ENCODE measurements at regions not wholly inside any gene's neighbourhood (a gene's known extent, or its start where the extent isn't known, plus 50 kb on each side); places are given as distances from the start of the nearest gene placed in this dataset.

DNA sequence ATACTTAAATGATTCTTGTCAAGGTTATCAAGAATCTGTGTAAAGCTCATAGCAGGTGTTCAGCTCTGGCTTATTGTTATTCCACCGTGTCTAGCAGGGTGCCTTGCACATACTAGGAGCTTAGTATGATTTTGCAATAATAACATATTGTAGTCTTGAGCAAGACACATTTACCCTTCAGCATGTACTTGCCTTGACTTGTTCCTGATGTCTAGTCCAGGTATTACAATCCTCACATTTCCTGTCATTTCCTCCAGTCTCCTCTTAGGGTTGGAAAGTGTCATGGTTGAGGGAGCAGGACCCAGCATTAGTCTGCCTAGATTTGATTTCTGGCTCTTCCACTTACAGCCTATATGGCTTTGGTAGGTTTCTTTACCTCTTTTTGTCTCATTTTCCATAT lies 246.1 kb downstream of the RAD51AP2 start:
- POLR2A ChIA-PET: no interaction called here

DNA sequence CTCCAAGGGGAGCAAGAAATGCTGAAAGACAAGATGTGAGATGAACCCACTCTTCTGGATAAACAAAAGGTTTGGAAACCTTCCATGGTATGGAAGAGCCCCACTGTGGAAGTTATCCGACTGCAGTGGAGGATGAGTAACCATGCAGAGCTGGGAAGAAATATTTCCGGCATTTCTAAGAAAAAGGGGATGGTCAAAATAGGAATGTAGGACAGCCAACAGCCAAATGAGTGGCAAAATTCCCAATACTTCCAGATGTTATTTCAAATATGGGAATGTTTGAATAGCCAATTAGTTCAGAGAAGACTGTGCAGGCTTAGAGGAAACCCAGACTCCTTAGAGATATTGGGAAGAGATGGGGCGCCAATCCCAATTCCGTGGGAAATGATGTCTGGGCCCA lies 246.8 kb downstream of the RAD51AP2 start:
- ChIA-PET CTCF (no interaction called here), POLR2A (no interaction called here)
- ATAC-seq (no peak), DNase-seq (ENCODE audit: low read depth, low spot score) (no peak)
- Histone ChIP-seq H3K27me3 (ENCODE audit: control insufficient read depth, insufficient read depth, low read length) (no peaks in the 10 kb centered on the region), H3K9me3 (ENCODE audit: control insufficient read depth, insufficient read depth, low read depth, low read length) (no peaks in the 10 kb centered on the region), H3K36me3 (ENCODE audit: control insufficient read depth, insufficient read depth, low read length) (no peaks in the 10 kb centered on the region), H3K4me3 (ENCODE audit: low read depth in 2 of 2, low read length in 2 of 2) (no peak overlapping the region), H3K4me1 (ENCODE audit: control insufficient read depth, insufficient read depth, low read length) (no peaks in the 10 kb centered on the region), H3K27ac (ENCODE audit: low read length) (no peak overlapping the region)
- in situ Hi-C loops (cut with HindIII; ENCODE audit: low pct_unique_long_range_greater_than_20kb, low sequenced_read_pairs) (no loop called here), intact Hi-C loops (cut with micrococcal nuclease; ENCODE audit: unreplicated experiment) (no loop called here)
- TF ChIP-seq SIN3A (IDR thresholded peaks at IDR 0.05; ENCODE audit: borderline replicate concordance, insufficient read depth, low read depth, low read length): no peak
- no peak for TF ChIP-seq TCF7L2 (IDR thresholded peaks at IDR 0.05; ENCODE audit: low read depth, low read length)
- TF ChIP-seq, protein P1, sequence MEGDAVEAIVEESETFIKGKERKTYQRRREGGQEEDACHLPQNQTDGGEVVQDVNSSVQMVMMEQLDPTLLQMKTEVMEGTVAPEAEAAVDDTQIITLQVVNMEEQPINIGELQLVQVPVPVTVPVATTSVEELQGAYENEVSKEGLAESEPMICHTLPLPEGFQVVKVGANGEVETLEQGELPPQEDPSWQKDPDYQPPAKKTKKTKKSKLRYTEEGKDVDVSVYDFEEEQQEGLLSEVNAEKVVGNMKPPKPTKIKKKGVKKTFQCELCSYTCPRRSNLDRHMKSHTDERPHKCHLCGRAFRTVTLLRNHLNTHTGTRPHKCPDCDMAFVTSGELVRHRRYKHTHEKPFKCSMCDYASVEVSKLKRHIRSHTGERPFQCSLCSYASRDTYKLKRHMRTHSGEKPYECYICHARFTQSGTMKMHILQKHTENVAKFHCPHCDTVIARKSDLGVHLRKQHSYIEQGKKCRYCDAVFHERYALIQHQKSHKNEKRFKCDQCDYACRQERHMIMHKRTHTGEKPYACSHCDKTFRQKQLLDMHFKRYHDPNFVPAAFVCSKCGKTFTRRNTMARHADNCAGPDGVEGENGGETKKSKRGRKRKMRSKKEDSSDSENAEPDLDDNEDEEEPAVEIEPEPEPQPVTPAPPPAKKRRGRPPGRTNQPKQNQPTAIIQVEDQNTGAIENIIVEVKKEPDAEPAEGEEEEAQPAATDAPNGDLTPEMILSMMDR (IDR thresholded peaks at IDR 0.05): no peak
- no peak for TF ChIP-seq POLR2AphosphoS5 (IDR thresholded peaks at IDR 0.05; ENCODE audit: low read depth, low read length)
- TF ChIP-seq, protein P2, sequence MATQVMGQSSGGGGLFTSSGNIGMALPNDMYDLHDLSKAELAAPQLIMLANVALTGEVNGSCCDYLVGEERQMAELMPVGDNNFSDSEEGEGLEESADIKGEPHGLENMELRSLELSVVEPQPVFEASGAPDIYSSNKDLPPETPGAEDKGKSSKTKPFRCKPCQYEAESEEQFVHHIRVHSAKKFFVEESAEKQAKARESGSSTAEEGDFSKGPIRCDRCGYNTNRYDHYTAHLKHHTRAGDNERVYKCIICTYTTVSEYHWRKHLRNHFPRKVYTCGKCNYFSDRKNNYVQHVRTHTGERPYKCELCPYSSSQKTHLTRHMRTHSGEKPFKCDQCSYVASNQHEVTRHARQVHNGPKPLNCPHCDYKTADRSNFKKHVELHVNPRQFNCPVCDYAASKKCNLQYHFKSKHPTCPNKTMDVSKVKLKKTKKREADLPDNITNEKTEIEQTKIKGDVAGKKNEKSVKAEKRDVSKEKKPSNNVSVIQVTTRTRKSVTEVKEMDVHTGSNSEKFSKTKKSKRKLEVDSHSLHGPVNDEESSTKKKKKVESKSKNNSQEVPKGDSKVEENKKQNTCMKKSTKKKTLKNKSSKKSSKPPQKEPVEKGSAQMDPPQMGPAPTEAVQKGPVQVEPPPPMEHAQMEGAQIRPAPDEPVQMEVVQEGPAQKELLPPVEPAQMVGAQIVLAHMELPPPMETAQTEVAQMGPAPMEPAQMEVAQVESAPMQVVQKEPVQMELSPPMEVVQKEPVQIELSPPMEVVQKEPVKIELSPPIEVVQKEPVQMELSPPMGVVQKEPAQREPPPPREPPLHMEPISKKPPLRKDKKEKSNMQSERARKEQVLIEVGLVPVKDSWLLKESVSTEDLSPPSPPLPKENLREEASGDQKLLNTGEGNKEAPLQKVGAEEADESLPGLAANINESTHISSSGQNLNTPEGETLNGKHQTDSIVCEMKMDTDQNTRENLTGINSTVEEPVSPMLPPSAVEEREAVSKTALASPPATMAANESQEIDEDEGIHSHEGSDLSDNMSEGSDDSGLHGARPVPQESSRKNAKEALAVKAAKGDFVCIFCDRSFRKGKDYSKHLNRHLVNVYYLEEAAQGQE (IDR thresholded peaks at IDR 0.05; ENCODE audit: insufficient read depth in 1 of 2, low read depth in 2 of 2, low read length in 1 of 2): no peak
- no TSS peak for BruUV-seq (replicated peaks)

More for the DNA sequence above, 246.1 kb downstream of the RAD51AP2 start:
- Histone ChIP-seq H3K27me3 (ENCODE audit: control insufficient read depth, insufficient read depth, low read length) (no peaks in the 10 kb centered on the region), H3K4me3 (ENCODE audit: low read depth in 2 of 2, low read length in 2 of 2) (no peak overlapping the region), H3K4me1 (ENCODE audit: control insufficient read depth, insufficient read depth, low read length) (no peaks in the 10 kb centered on the region), H3K27ac (ENCODE audit: low read length) (no peak overlapping the region), H3K36me3 (ENCODE audit: control insufficient read depth, insufficient read depth, low read length) (no peaks in the 10 kb centered on the region), H3K9me3 (ENCODE audit: control insufficient read depth, insufficient read depth, low read depth, low read length) (no peaks in the 10 kb centered on the region)
- intact Hi-C loops (cut with micrococcal nuclease; ENCODE audit: unreplicated experiment) (no loop called here), in situ Hi-C loops (cut with HindIII; ENCODE audit: low pct_unique_long_range_greater_than_20kb, low sequenced_read_pairs) (no loop called here)
- CTCF ChIA-PET: no interaction called here
- DNase-seq (ENCODE audit: low read depth, low spot score): no peak
- TF ChIP-seq POLR2AphosphoS5 (IDR thresholded peaks at IDR 0.05; ENCODE audit: low read depth, low read length) (no peak), TCF7L2 (IDR thresholded peaks at IDR 0.05; ENCODE audit: low read depth, low read length) (no peak), SIN3A (IDR thresholded peaks at IDR 0.05; ENCODE audit: borderline replicate concordance, insufficient read depth, low read depth, low read length) (no peak)
- TF ChIP-seq, protein P1 (IDR thresholded peaks at IDR 0.05): no peak
- TF ChIP-seq, protein P2 (IDR thresholded peaks at IDR 0.05; ENCODE audit: insufficient read depth in 1 of 2, low read depth in 2 of 2, low read length in 1 of 2): no peak
- BruUV-seq (replicated peaks): no TSS peak
- ATAC-seq: no peak

Data from Panc1 (cell line).